ENCODE measurements at regions not wholly inside any gene's neighbourhood (a gene's known extent, or its start where the extent isn't known, plus 50 kb on each side); places are given as distances from the start of the nearest gene placed in this dataset.

GRCh38 chr4:138671106-138671505 lies 344.5 kb upstream of the NOCT start:
- TF ChIP-seq EZH2 (IDR thresholded peaks at IDR 0.05; ENCODE audit: low read length): no peak
- TF ChIP-seq, protein P1, sequence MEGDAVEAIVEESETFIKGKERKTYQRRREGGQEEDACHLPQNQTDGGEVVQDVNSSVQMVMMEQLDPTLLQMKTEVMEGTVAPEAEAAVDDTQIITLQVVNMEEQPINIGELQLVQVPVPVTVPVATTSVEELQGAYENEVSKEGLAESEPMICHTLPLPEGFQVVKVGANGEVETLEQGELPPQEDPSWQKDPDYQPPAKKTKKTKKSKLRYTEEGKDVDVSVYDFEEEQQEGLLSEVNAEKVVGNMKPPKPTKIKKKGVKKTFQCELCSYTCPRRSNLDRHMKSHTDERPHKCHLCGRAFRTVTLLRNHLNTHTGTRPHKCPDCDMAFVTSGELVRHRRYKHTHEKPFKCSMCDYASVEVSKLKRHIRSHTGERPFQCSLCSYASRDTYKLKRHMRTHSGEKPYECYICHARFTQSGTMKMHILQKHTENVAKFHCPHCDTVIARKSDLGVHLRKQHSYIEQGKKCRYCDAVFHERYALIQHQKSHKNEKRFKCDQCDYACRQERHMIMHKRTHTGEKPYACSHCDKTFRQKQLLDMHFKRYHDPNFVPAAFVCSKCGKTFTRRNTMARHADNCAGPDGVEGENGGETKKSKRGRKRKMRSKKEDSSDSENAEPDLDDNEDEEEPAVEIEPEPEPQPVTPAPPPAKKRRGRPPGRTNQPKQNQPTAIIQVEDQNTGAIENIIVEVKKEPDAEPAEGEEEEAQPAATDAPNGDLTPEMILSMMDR (optimal IDR thresholded peaks at IDR 0.05 in 1 of 3, IDR thresholded peaks at IDR 0.05 in 1 of 3, conservative IDR thresholded peaks at IDR 0.05 in 1 of 3; ENCODE audit: extremely low read depth in 1 of 3, insufficient read depth in 2 of 3, low read length in 3 of 3): no peak
- no peak for FAIRE-seq
- no peaks in the 10 kb centered on the region for H4K20me1 ChIP-seq (ENCODE audit: control insufficient read depth, extremely low read depth, insufficient read depth, low read length)
- no peak overlapping the region for H3K27ac ChIP-seq (ENCODE audit: control insufficient read depth, insufficient read depth, low read length)
- peaks cover 3% of the 10 kb centered on the region for H3K27me3 ChIP-seq (ENCODE audit: control insufficient read depth, extremely low read depth, insufficient read depth, low read length)
- no peaks in the 10 kb centered on the region for H3K79me2 ChIP-seq (ENCODE audit: control insufficient read depth, insufficient read depth, low read length)
- H3K9me1 ChIP-seq (ENCODE audit: control insufficient read depth, extremely low read depth, insufficient read depth, low read length): no peaks in the 10 kb centered on the region
- H3K4me2 ChIP-seq (ENCODE audit: control insufficient read depth, extremely low read depth, insufficient read depth, low read depth, low read length): no peak overlapping the region
- H3K9ac ChIP-seq (ENCODE audit: control insufficient read depth, extremely low read depth, insufficient read depth, low read length): no peak overlapping the region
- H2AFZ ChIP-seq (ENCODE audit: control insufficient read depth, low read length): no peak overlapping the region
- no peaks in the 10 kb centered on the region for H3K4me1 ChIP-seq (ENCODE audit: control insufficient read depth, extremely low read depth, insufficient read depth, low read length)
- H3K9me3 ChIP-seq (ENCODE audit: control insufficient read depth, low read depth, low read length): no peaks in the 10 kb centered on the region
- H3K36me3 ChIP-seq (ENCODE audit: control insufficient read depth in 2 of 2, extremely low read depth in 1 of 2, insufficient read depth in 2 of 2, low read length in 2 of 2): no peaks in the 10 kb centered on the region
- no peak overlapping the region for H3K4me3 ChIP-seq (ENCODE audit: control insufficient read depth in 2 of 3, extremely low read depth in 1 of 3, insufficient read depth in 2 of 3, low read depth in 1 of 3, low read length in 3 of 3)
- DNase-seq (ENCODE audit: low read depth, low spot score): no peak
- dilution Hi-C loops (cut with MboI; ENCODE audit: extremely low pct_ligation_motif_present, low sequenced_read_pairs): no loop called here

- dilution Hi-C loops (cut with MboI; ENCODE audit: extremely low pct_ligation_motif_present, low sequenced_read_pairs): no loop called here
Observed at GRCh38 chr4:138670681-138671080, 344.9 kb upstream of the NOCT start.

More at GRCh38 chr4:138670681-138671080, 344.9 kb upstream of the NOCT start:
- H4K20me1 ChIP-seq (ENCODE audit: control insufficient read depth, extremely low read depth, insufficient read depth, low read length): no peaks in the 10 kb centered on the region
- no peak overlapping the region for H2AFZ ChIP-seq (ENCODE audit: control insufficient read depth, low read length)
- H3K9ac ChIP-seq (ENCODE audit: control insufficient read depth, extremely low read depth, insufficient read depth, low read length): no peak overlapping the region
- H3K27me3 ChIP-seq (ENCODE audit: control insufficient read depth, extremely low read depth, insufficient read depth, low read length): peaks cover 3% of the 10 kb centered on the region
- no peak overlapping the region for H3K4me3 ChIP-seq (ENCODE audit: control insufficient read depth in 2 of 3, extremely low read depth in 1 of 3, insufficient read depth in 2 of 3, low read depth in 1 of 3, low read length in 3 of 3)
- H3K27ac ChIP-seq (ENCODE audit: control insufficient read depth, insufficient read depth, low read length): no peak overlapping the region
- no peaks in the 10 kb centered on the region for H3K9me1 ChIP-seq (ENCODE audit: control insufficient read depth, extremely low read depth, insufficient read depth, low read length)
- DNase-seq (ENCODE audit: low read depth, low spot score) (no peak), FAIRE-seq (no peak)
- H3K36me3 ChIP-seq (ENCODE audit: control insufficient read depth in 2 of 2, extremely low read depth in 1 of 2, insufficient read depth in 2 of 2, low read length in 2 of 2): no peaks in the 10 kb centered on the region
- H3K9me3 ChIP-seq (ENCODE audit: control insufficient read depth, low read depth, low read length): no peaks in the 10 kb centered on the region
- H3K4me1 ChIP-seq (ENCODE audit: control insufficient read depth, extremely low read depth, insufficient read depth, low read length): no peaks in the 10 kb centered on the region
- TF ChIP-seq, protein P1 (optimal IDR thresholded peaks at IDR 0.05 in 1 of 3, IDR thresholded peaks at IDR 0.05 in 1 of 3, conservative IDR thresholded peaks at IDR 0.05 in 1 of 3; ENCODE audit: extremely low read depth in 1 of 3, insufficient read depth in 2 of 3, low read length in 3 of 3): no peak
- no peak for TF ChIP-seq EZH2 (IDR thresholded peaks at IDR 0.05; ENCODE audit: low read length)
- no peaks in the 10 kb centered on the region for H3K79me2 ChIP-seq (ENCODE audit: control insufficient read depth, insufficient read depth, low read length)
- H3K4me2 ChIP-seq (ENCODE audit: control insufficient read depth, extremely low read depth, insufficient read depth, low read depth, low read length): no peak overlapping the region
